ENCODE measurements at regions not wholly inside any gene's neighbourhood (a gene's known extent, or its start where the extent isn't known, plus 50 kb on each side); places are given as distances from the start of the nearest gene placed in this dataset.

DNA sequence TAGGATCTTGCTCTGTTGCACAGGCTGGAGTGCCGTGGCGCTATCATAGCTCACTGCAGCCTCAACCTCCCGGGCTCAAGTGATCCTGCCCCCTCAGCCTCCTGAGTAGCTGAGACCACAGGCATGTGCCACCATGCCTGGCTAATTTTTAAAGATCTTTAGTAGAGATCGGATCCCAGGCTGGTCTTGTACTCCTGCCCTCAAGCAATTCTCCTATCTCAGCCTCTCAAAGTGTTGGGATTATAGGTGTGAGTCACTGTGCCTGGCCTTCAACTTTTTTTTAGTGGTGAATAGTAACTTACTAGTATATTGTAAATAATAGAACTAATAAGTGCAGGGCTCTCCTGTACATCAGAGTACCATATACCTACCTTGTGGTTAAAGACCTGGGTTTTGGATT is 52.1 kb upstream of the LMTK2 start:
- no peaks in the 10 kb centered on the region for H3K79me2 ChIP-seq (ENCODE audit: control insufficient read depth, insufficient read depth, low read length)
- ChIA-PET POLR2A (interaction anchor here (0.9 to 1.0 kb wide), 2 partner anchors 9 to 14 kb away, joined by 3 read pairs; no protein-coding TSS in a partner anchor), CTCF (ENCODE audit: low intra/inter-chr PET ratio) (no interaction called here)
- intact Hi-C loops (cut with micrococcal nuclease) (no loop called here), in situ Hi-C loops (cut with MboI) (no loop called here)
- ATAC-seq, result no peak
- H3K4me2 ChIP-seq (ENCODE audit: insufficient read depth, low read length), result no peak overlapping the region
- no peak overlapping the region for H3K9ac ChIP-seq (ENCODE audit: insufficient read depth in 1 of 2, low read depth in 2 of 2, low read length in 2 of 2)
- no TSS peak for BruUV-seq (replicated peaks)
- no peak overlapping the region for H3K27ac ChIP-seq (ENCODE audit: extremely low read depth, low read depth, low read length)
- 0 out of 2 replicates have a peak, but pooled peaks cover 4% of the 10 kb centered on the region for H4K20me1 ChIP-seq (replicated peaks; ENCODE audit: control insufficient read depth, insufficient read depth, low read length)
- no peaks in the 10 kb centered on the region for H3K36me3 ChIP-seq (ENCODE audit: control insufficient read depth, insufficient read depth, low read length)
- peaks cover 21 to 53% of the 10 kb centered on the region in 2 experiments; a peak in 4 of 5 replicates for H3K27me3 ChIP-seq (ENCODE audit: control insufficient read depth in 2 of 2, insufficient read depth in 2 of 2, low read length in 2 of 2)
- H3K9me3 ChIP-seq (replicated peaks; ENCODE audit: control insufficient read depth, insufficient read depth, low read depth, low read length), result no peaks in the 10 kb centered on the region
- 2% methylated on average over 4 of the region's 4 CpGs for WGBS (ENCODE audit: insufficient coverage, low coverage, missing lambda C conversion rate)
- H3K4me3 ChIP-seq, result no peak overlapping the region
- no peak for TF ChIP-seq NR2C1 (IDR thresholded peaks at IDR 0.05)
- no peak for TF ChIP-seq NR2C1 (tag; IDR thresholded peaks at IDR 0.05)
- no peak for FAIRE-seq
- H3K9me1 ChIP-seq (ENCODE audit: control insufficient read depth, insufficient read depth, low read length), result peaks cover 5% of the 10 kb centered on the region
- no peak for DNase-seq (ENCODE audit: extremely low read depth in 1 of 4, low spot score in 3 of 4)
- no peak overlapping the region for H2AFZ ChIP-seq (ENCODE audit: low read depth, low read length)
- peaks cover 0 to 6% of the 10 kb centered on the region in 2 experiments; a peak in 1 of 5 replicates for H3K4me1 ChIP-seq (replicated peaks in 1 of 2; ENCODE audit: control insufficient read depth in 2 of 2, insufficient read depth in 2 of 2, low read length in 2 of 2)

GRCh38 chr7:98056580-98056979 is 50.1 kb upstream of the LMTK2 start:
- FAIRE-seq (no peak), DNase-seq (ENCODE audit: extremely low read depth in 1 of 4, low spot score in 3 of 4) (no peak), ATAC-seq (no peak)
- H3K4me1 ChIP-seq (replicated peaks in 1 of 2; ENCODE audit: control insufficient read depth in 2 of 2, insufficient read depth in 2 of 2, low read length in 2 of 2), result peaks cover 0 to 6% of the 10 kb centered on the region in 2 experiments; a peak in 1 of 5 replicates
- intact Hi-C loops (cut with micrococcal nuclease) (no loop called here), in situ Hi-C loops (cut with MboI) (no loop called here)
- WGBS (ENCODE audit: insufficient coverage, low coverage, missing lambda C conversion rate), result 1% methylated on average over 9 of the region's 9 CpGs
- 0 out of 2 replicates have a peak, but pooled peaks cover 4% of the 10 kb centered on the region for H4K20me1 ChIP-seq (replicated peaks; ENCODE audit: control insufficient read depth, insufficient read depth, low read length)
- peaks cover 20 to 47% of the 10 kb centered on the region in 2 experiments; a peak in 4 of 5 replicates for H3K27me3 ChIP-seq (ENCODE audit: control insufficient read depth in 2 of 2, insufficient read depth in 2 of 2, low read length in 2 of 2)
- no peak overlapping the region for H3K4me2 ChIP-seq (ENCODE audit: insufficient read depth, low read length)
- H3K9me3 ChIP-seq (replicated peaks; ENCODE audit: control insufficient read depth, insufficient read depth, low read depth, low read length), result no peaks in the 10 kb centered on the region
- H3K36me3 ChIP-seq (ENCODE audit: control insufficient read depth, insufficient read depth, low read length), result no peaks in the 10 kb centered on the region
- H3K27ac ChIP-seq (ENCODE audit: extremely low read depth, low read depth, low read length), result no peak overlapping the region
- H3K4me3 ChIP-seq, result no peak overlapping the region
- H2AFZ ChIP-seq (ENCODE audit: low read depth, low read length), result no peak overlapping the region
- no peak for TF ChIP-seq LCOR (CRISPR knock-in tag; IDR thresholded peaks at IDR 0.05)
- ChIA-PET CTCF (ENCODE audit: low intra/inter-chr PET ratio) (no interaction called here), POLR2A (no interaction called here)
- no peak overlapping the region for H3K9ac ChIP-seq (ENCODE audit: insufficient read depth in 1 of 2, low read depth in 2 of 2, low read length in 2 of 2)
- H3K79me2 ChIP-seq (ENCODE audit: control insufficient read depth, insufficient read depth, low read length), result no peaks in the 10 kb centered on the region
- no peaks in the 10 kb centered on the region for H3K9me1 ChIP-seq (ENCODE audit: control insufficient read depth, insufficient read depth, low read length)
- no TSS peak for BruUV-seq (replicated peaks)

Measured in K562 (cell line).